ENCODE measurements at regions not wholly inside any gene's neighbourhood (a gene's known extent, or its start where the extent isn't known, plus 50 kb on each side); places are given as distances from the start of the nearest gene placed in this dataset.

DNA sequence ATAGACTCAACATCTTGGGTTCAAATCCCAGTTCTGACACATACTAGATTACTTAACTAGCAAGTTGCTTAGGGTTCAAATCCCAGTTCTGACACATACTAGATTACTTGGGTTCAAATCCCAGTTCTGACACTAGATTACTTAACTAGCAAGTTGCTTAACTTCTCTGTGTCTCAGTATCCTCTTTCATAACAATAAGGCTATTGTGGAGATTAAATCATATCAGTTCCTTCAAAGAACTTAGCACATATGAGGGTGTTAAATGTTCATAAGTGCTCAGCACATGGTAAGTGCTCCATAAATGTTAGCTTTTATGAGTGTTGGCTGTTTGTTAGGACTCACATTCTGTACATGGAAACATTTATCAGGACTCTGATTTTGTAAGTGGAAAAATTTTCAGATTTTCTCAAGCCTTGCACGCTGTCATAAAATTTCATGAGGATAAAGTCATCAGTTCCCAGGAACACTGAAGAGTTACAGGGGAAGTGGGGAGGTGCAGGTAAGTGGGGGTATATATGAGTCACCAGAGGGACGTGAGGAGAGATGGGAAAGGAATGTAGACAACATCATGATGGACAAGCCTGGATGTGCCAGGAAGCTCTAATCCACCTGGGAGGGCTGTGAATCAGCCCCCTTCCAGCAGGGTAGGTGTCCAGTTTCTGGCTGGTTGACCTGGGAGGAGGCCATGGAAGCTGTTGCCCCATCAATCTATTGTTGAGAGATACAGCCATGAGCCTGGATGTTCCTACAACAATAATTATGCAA is 532.2 kb upstream of the WWC1 start:
- TF ChIP-seq, protein P1, sequence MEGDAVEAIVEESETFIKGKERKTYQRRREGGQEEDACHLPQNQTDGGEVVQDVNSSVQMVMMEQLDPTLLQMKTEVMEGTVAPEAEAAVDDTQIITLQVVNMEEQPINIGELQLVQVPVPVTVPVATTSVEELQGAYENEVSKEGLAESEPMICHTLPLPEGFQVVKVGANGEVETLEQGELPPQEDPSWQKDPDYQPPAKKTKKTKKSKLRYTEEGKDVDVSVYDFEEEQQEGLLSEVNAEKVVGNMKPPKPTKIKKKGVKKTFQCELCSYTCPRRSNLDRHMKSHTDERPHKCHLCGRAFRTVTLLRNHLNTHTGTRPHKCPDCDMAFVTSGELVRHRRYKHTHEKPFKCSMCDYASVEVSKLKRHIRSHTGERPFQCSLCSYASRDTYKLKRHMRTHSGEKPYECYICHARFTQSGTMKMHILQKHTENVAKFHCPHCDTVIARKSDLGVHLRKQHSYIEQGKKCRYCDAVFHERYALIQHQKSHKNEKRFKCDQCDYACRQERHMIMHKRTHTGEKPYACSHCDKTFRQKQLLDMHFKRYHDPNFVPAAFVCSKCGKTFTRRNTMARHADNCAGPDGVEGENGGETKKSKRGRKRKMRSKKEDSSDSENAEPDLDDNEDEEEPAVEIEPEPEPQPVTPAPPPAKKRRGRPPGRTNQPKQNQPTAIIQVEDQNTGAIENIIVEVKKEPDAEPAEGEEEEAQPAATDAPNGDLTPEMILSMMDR (IDR thresholded peaks at IDR 0.05), result no peak
- no peak for TF ChIP-seq POLR2A (IDR thresholded peaks at IDR 0.05)

Measured in thyroid gland (tissue), 4 donors.